AG10803 (cell line): ENCODE measurements at regions not wholly inside any gene's neighbourhood (a gene's known extent, or its start where the extent isn't known, plus 50 kb on each side); places are given as distances from the start of the nearest gene placed in this dataset.

ENCODE experiments used
- DNase-seq: peaks from one replicate; pipeline ENCODE4 v3.0.0; 2010; ENCODE audit warnings: low read depth
- H3K4me3 ChIP-seq: 2 replicates; pipeline ENCODE4 v1.5.1; 2011; ENCODE audit warnings: mild to moderate bottlenecking, low read length, control low read depth
- CTCF ChIP-seq: conservative IDR thresholded peaks from 2 replicates; pipeline ENCODE4 v1.5.1; 2011; ENCODE audit warnings: mild to moderate bottlenecking, low read length, control low read depth, inconsistent platforms

GRCh38 chr5:157993986-157994691, 135.2 kb upstream of the CLINT1 start:
- no peak for TF ChIP-seq CTCF
- DNase-seq, result peak; percentile 61
- no peak overlapping the region for H3K4me3 ChIP-seq

- no peak overlapping the region for H3K4me3 ChIP-seq
- no peak for TF ChIP-seq CTCF
- DNase-seq, result no peak
Observed at GRCh38 chr5:157993201-157993600, 134.3 kb upstream of the CLINT1 start.

- DNase-seq, result no peak
- no peak overlapping the region for H3K4me3 ChIP-seq
- TF ChIP-seq CTCF, result no peak
Observed at GRCh38 chr5:157990583-157991181, 131.7 kb upstream of the CLINT1 start.

GRCh38 chr5:157989296-157989695, 130.4 kb upstream of the CLINT1 start:
- TF ChIP-seq CTCF, result no peak

GRCh38 chr5:157987259-157987658, 128.3 kb upstream of the CLINT1 start:
- DNase-seq, result no peak
- no peak for TF ChIP-seq CTCF
- no peak overlapping the region for H3K4me3 ChIP-seq

More at GRCh38 chr5:157989296-157989695, 130.4 kb upstream of the CLINT1 start:
- H3K4me3 ChIP-seq, result no peak overlapping the region
- DNase-seq, result no peak

GRCh38 chr5:157986431-157986990, 127.6 kb upstream of the CLINT1 start:
- TF ChIP-seq CTCF, result no peak
- H3K4me3 ChIP-seq, result no peak overlapping the region
- no peak for DNase-seq

- H3K4me3 ChIP-seq, result no peak overlapping the region
- TF ChIP-seq CTCF, result no peak
- DNase-seq, result no peak
Observed at GRCh38 chr5:157984611-157985010, 125.7 kb upstream of the CLINT1 start.
